H1 (cell line): ENCODE measurements at regions not wholly inside any gene's neighbourhood (a gene's known extent, or its start where the extent isn't known, plus 50 kb on each side); places are given as distances from the start of the nearest gene placed in this dataset.

Experiments
- CTCF ChIA-PET: fragments of 300-600 bp; sonication (Branson Sonifier 250); formaldehyde crosslinking; loops from one replicate; lab custom pipeline; 2021; ENCODE audit not compliant: partially characterized antibody; lab: Charles Lee
- POLR2A ChIA-PET: fragments of 300-600 bp; sonication (Branson Sonifier 250); formaldehyde crosslinking; loops from one replicate; lab custom pipeline; 2021; ENCODE audit warnings: inconsistent platforms; ENCODE audit not compliant: partially characterized antibody; lab: Charles Lee
- DNase-seq, 2 experiments: peaks; one replicate each; pipeline versions ENCODE4 v3.0.0 to v3.0.0-alpha.2; 2010 to 2022; ENCODE audit warnings: low spot score in 2 of 2, low read depth in 1 of 2, mixed read lengths in 1 of 2
- FAIRE-seq: peaks from 2 replicates; lab custom pipeline; 2011; peaks lifted over from hg19 to GRCh38; lab: Jason Lieb, UNC
- H2AFZ ChIP-seq: 2 replicates; pipeline ENCODE4 v1.8.1; 2012; ENCODE audit warnings: low read length, inconsistent platforms
- H2AK5ac ChIP-seq: 2 replicates; pipeline ENCODE4 v1.6.1; 2013; ENCODE audit warnings: low read depth, low read length
- H2BK120ac ChIP-seq: replicated peaks from 2 replicates; pipeline ENCODE3; 2013; ENCODE audit warnings: low read depth, low read length, inconsistent platforms
- H2BK12ac ChIP-seq: 2 replicates; pipeline ENCODE4 v1.6.1; 2013; ENCODE audit warnings: low read depth, low read length
- H2BK15ac ChIP-seq: 2 replicates; pipeline ENCODE4 v1.6.1; 2013; ENCODE audit warnings: low read length
- H2BK20ac ChIP-seq: 2 replicates; pipeline ENCODE4 v1.6.1; 2013; ENCODE audit warnings: low read length
- H2BK5ac ChIP-seq: 2 replicates; pipeline ENCODE4 v1.6.1; 2013; ENCODE audit warnings: low read depth, low read length
- H3K14ac ChIP-seq: 2 replicates; pipeline ENCODE4 v1.6.1; 2013; ENCODE audit warnings: inconsistent platforms; ENCODE audit not compliant: insufficient read length
- H3K18ac ChIP-seq: 2 replicates; pipeline ENCODE4 v1.6.1; 2013; ENCODE audit warnings: low read length; ENCODE audit errors: extremely low read depth
- H3K23ac ChIP-seq: 2 replicates; pipeline ENCODE4 v1.6.1; 2013; ENCODE audit warnings: inconsistent platforms; ENCODE audit not compliant: insufficient read length
- H3K23me2 ChIP-seq: 2 replicates; pipeline ENCODE4 v1.6.1; 2013; ENCODE audit warnings: low read depth, low read length
- H3K27ac ChIP-seq: 2 replicates; pipeline ENCODE4 v1.6.1; 2011; ENCODE audit warnings: low read depth, low read length, inconsistent platforms
- H3K27me3 ChIP-seq, 4 experiments: replicated peaks in 1 of 4; 1 replicate in 1 of 4; 2 replicates in 3 of 4; pipeline versions ENCODE4 v1.6.1 to v1.8.1; 2011 to 2013; ENCODE audit warnings: low read length in 3 of 4, mild to moderate bottlenecking in 3 of 4, inconsistent platforms in 2 of 4, mixed read lengths in 2 of 4, moderate library complexity in 1 of 4; ENCODE audit not compliant: control insufficient read depth in 3 of 4, insufficient read depth in 3 of 4; ENCODE audit errors: extremely low read depth in 1 of 4
- H3K36me3 ChIP-seq, 4 experiments: 2 replicates each; pipeline versions ENCODE4 v1.6.1 to v1.8.1; 2011 to 2013; ENCODE audit warnings: mild to moderate bottlenecking in 4 of 4, low read length in 3 of 4, moderate library complexity in 2 of 4, control low read depth in 1 of 4, inconsistent platforms in 1 of 4; ENCODE audit not compliant: insufficient read depth in 4 of 4, control insufficient read depth in 2 of 4
- H3K4ac ChIP-seq: replicated peaks from 2 replicates; pipeline ENCODE3; 2013; ENCODE audit warnings: low read length, low read depth, mixed read lengths, inconsistent platforms; ENCODE audit not compliant: insufficient read length
- H3K4me1 ChIP-seq, 4 experiments: replicated peaks in 1 of 4; 1 replicate in 1 of 4; 2 replicates in 3 of 4; pipeline versions ENCODE4 v1.6.1 to v1.8.1; 2011 to 2013; ENCODE audit warnings: low read length in 3 of 4, inconsistent platforms in 2 of 4, mixed read lengths in 1 of 4; ENCODE audit not compliant: insufficient read depth in 4 of 4, control insufficient read depth in 3 of 4
- H3K4me2 ChIP-seq, 2 experiments: 2 replicates each; pipeline versions ENCODE4 v1.6.1 to v1.8.1; 2011 to 2013; ENCODE audit warnings: low read depth in 2 of 2, low read length in 2 of 2, control low read depth in 1 of 2, inconsistent platforms in 1 of 2, mild to moderate bottlenecking in 1 of 2; ENCODE audit not compliant: insufficient read depth in 1 of 2
- H3K4me3 ChIP-seq, 4 experiments: fragments of 200-600, 300-600 bp in 1 of 4; sonication (generic), shearing (Covaris generic), sonication (Bioruptor Twin) in 1 of 4; 2 replicates each; pipeline versions ENCODE4 v1.5.1 to v1.8.1; 2011 to 2016; ENCODE audit warnings: low read length in 4 of 4, low read depth in 3 of 4, control low read depth in 2 of 4, inconsistent platforms in 2 of 4, mild to moderate bottlenecking in 2 of 4, mixed read lengths in 1 of 4, moderate library complexity in 1 of 4; ENCODE audit not compliant: insufficient read depth in 2 of 4; ENCODE audit errors: extremely low read depth in 1 of 4
- H3K56ac ChIP-seq: replicated peaks from 2 replicates; pipeline ENCODE3; 2013; ENCODE audit warnings: low read depth, mild to moderate bottlenecking, mixed read lengths, low read length, inconsistent platforms; ENCODE audit not compliant: insufficient read length
- H3K79me1 ChIP-seq: 2 replicates; pipeline ENCODE4 v1.6.1; 2013; ENCODE audit warnings: low read depth, low read length, control low read depth
- H3K79me2 ChIP-seq, 2 experiments: 2 replicates each; pipeline versions ENCODE4 v1.6.1 to v1.8.1; 2012 to 2013; ENCODE audit warnings: low read length in 2 of 2, mild to moderate bottlenecking in 2 of 2, inconsistent platforms in 1 of 2; ENCODE audit not compliant: insufficient read depth in 2 of 2, control insufficient read depth in 1 of 2
- H3K9ac ChIP-seq, 4 experiments: replicated peaks in 1 of 4; 1 replicate in 1 of 4; 2 replicates in 3 of 4; pipeline versions ENCODE4 v1.6.1 to v1.8.1; 2011 to 2013; ENCODE audit warnings: low read depth in 3 of 4, low read length in 3 of 4, control low read depth in 2 of 4, mild to moderate bottlenecking in 2 of 4, moderate library complexity in 2 of 4, inconsistent platforms in 1 of 4; ENCODE audit errors: extremely low read depth in 1 of 4
- H3K9me3 ChIP-seq, 2 experiments: 2 replicates each; pipeline versions ENCODE4 v1.6.1 to v1.8.1; 2012 to 2013; ENCODE audit warnings: mild to moderate bottlenecking in 2 of 2, moderate library complexity in 2 of 2, control low read depth in 1 of 2, inconsistent platforms in 1 of 2, low read depth in 1 of 2, low read length in 1 of 2, mixed read lengths in 1 of 2; ENCODE audit not compliant: insufficient read depth in 2 of 2
- H4K20me1 ChIP-seq, 2 experiments: replicated peaks in 1 of 2; 2 replicates each; pipeline versions ENCODE3 to v1.8.1; 2011 to 2013; ENCODE audit warnings: inconsistent platforms in 2 of 2, low read length in 2 of 2, mild to moderate bottlenecking in 1 of 2; ENCODE audit not compliant: insufficient read depth in 2 of 2, control insufficient read depth in 1 of 2
- H4K5ac ChIP-seq: 2 replicates; pipeline ENCODE4 v1.6.1; 2013; ENCODE audit warnings: low read length, low read depth, mixed read lengths, inconsistent platforms; ENCODE audit not compliant: insufficient read length
- H4K8ac ChIP-seq: 2 replicates; pipeline ENCODE4 v1.8.0; 2013; ENCODE audit warnings: mild to moderate bottlenecking, moderate library complexity, low read length, inconsistent platforms; ENCODE audit not compliant: insufficient read depth; ENCODE audit errors: extremely low read depth
- H4K91ac ChIP-seq: replicated peaks from 2 replicates; pipeline ENCODE3; 2013; ENCODE audit warnings: low read length, mixed read lengths, inconsistent platforms; ENCODE audit not compliant: insufficient read length
- WGBS, 2 experiments: shearing (Covaris generic) in 1 of 2; methylation state at CpG; one replicate each; pipeline versions ENCODE4 v1.1.6 to v1.1.7; 2013 to 2015; ENCODE audit warnings: low lambda C conversion rate in 2 of 2, mixed read lengths in 2 of 2, inconsistent platforms in 1 of 2, low coverage in 1 of 2, missing lambda C conversion rate in 1 of 2; ENCODE audit not compliant: insufficient replicate concordance in 2 of 2, insufficient coverage in 1 of 2, insufficient read length in 1 of 2; ENCODE audit errors: extremely low coverage in 1 of 2, missing lambda C conversion rate in 1 of 2; 5-methylcytosine and 5-hydroxymethylcytosine counted together

DNA sequence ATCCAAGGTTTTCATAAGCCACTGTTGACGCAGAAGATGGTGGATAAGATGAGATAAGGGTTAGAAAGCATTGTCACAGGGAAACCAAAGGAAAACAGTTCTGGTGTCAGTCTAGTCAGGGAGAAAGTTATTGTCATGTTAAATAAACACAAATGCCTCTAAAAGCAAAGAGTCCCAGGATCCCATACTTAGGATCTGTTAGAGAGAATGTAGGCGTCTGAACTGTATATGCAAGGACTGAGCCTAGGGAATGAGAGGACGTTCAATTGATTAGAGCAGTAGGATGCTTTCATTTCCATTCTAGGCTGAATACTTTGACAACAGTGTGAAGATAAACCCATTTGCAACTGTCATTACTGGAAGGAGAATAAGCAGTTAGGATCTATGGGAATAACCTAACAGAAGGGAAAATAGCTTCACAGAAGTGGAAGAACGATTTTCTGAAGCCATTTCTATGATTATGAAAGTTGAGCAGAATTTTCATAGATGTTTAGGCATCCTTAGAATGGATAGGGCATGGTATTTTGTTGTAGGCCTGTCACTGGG lies 1149.1 kb upstream of the CDH8 start:
- H3K4me1 ChIP-seq = 0 out of 7 replicates have a peak, but pooled peaks cover 0 to 3% (median 0%) of the 10 kb centered on the region in 4 experiments
- DNase-seq (no peak), FAIRE-seq (no peak)
- H3K9me3 ChIP-seq = no peaks in the 10 kb centered on the region
- no peak overlapping the region for H2AK5ac ChIP-seq
- H3K56ac ChIP-seq = no peak overlapping the region
- no peaks in the 10 kb centered on the region for H3K23me2 ChIP-seq
- no peak overlapping the region for H2BK20ac ChIP-seq
- H2BK120ac ChIP-seq = no peak overlapping the region
- H3K4ac ChIP-seq = no peak overlapping the region
- H2BK12ac ChIP-seq = no peak overlapping the region; the same call in 1 of the 2 replicates
- H3K27ac ChIP-seq = no peak overlapping the region
- no peak overlapping the region for H3K23ac ChIP-seq
- H3K14ac ChIP-seq = no peak overlapping the region
- no peak overlapping the region for H2BK15ac ChIP-seq
- no peaks in the 10 kb centered on the region for H3K27me3 ChIP-seq
- no peak overlapping the region for H2BK5ac ChIP-seq
- no peak overlapping the region for H3K4me2 ChIP-seq
- no peaks in the 10 kb centered on the region for H4K20me1 ChIP-seq
- H3K4me3 ChIP-seq = no peak overlapping the region
- H3K79me1 ChIP-seq = no peaks in the 10 kb centered on the region
- CTCF ChIA-PET = no interaction called here
- H3K36me3 ChIP-seq = no peaks in the 10 kb centered on the region
- H4K5ac ChIP-seq = no peak overlapping the region
- H3K79me2 ChIP-seq = no peaks in the 10 kb centered on the region
- no peak overlapping the region for H4K91ac ChIP-seq
- no peak overlapping the region for H3K18ac ChIP-seq
- no peak overlapping the region for H4K8ac ChIP-seq
- no peak overlapping the region for H2AFZ ChIP-seq
- H3K9ac ChIP-seq = no peak overlapping the region
- whole genome bisulfite sequencing, 2 experiments = 39% methylated on average over 4 of the region's 4 CpGs; no CpG with 5 or more reads in 1 of the 2 experiments
- POLR2A ChIA-PET = no interaction called here
